IPS-NIHi11 (cell line): ENCODE measurements at regions not wholly inside any gene's neighbourhood (a gene's known extent, or its start where the extent isn't known, plus 50 kb on each side); places are given as distances from the start of the nearest gene placed in this dataset.

Source experiments
- DNase-seq: peaks from one replicate; pipeline ENCODE4 v3.0.0; 2012; ENCODE audit warnings: mixed read lengths, low spot score

GRCh38 chr12:38556647-38557046, 240.1 kb downstream of the ALG10B start:
- no peak for DNase-seq

DNA sequence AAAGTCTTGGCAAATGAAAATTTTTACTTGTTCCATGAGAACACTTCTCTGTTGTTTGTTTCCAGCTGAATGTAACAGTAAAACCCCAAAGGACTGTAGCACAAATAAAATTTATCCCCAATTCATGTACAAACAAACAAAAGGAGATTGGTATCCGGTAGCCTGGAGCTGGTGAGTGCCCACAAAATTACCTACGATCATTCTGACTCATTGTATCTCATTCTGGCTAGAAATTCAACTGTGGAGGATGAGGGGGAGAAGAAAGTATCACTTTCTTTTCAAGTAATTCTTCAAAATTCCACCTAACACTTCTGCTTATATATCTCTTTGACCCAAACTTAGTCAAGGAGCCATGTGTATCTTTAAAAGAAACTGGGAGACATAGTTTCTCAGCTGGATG, 268.5 kb downstream of the ALG10B start:
- DNase-seq: no peak

DNA sequence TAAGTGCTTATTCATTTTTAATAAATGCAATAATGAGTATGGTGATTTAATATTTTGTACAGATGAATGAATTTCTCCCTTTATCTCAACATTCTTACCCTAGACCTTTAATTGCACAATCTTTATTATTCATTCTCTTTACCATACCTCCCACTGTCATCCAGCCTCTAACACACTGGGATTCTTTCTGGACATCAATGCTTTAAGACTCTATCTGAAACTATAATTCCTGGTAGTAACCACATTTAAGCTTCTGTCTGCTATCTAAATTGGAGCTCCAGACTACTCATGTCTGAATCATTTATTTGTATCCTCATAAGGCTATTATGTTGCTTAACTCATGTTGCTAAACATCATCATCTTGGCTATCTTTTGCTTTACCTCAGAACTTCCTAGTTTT, 270.2 kb downstream of the ALG10B start:
- DNase-seq: no peak

GRCh38 chr12:38587594-38587993, 271.0 kb downstream of the ALG10B start:
- no peak for DNase-seq

DNA sequence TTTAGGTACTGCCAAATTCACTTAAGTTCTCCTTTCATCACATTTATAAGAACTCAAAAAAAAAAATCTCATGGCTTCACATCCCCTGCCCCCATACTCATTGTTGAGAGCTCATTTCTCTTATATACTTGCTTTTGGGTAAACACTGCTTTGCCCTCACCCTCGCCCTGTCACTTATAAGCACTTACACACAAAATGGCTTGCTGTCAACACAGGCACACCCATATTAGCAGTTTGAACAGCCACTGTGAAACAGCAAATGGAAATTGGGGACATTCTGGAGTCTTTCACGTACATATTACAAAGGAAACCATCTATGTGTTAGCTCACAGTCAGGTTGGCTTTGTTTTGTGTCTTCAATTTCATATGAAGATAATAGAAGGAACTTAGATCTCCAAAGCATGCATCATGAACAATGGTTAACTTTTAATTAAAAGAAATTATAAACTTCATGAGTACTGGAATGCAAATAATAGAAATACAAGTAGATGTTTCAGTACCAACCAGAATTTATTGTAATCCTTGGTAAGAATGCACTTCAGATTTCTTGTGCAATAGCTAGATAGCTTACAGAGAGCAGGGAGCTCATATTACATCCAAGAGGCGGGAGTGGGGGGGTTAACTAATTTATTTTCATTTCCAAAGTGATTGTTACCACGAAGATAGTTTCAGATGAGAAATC, 272.2 kb downstream of the ALG10B start:
- DNase-seq: no peak

DNA sequence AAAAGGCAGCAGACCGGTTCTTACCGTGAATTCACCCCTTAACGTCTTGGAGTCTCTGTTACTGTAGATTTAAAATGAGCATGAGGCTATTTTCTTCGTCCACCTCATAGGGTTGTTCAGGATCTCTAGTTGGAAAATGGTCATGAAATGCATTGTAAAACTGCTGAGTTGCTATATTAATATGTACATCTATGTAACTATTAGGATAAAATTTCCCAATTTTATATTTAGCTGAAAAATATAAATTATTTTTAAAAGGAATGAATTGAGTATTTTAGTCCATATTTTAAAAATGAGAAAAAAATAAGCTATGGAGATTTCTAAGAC, 272.7 kb downstream of the ALG10B start:
- no peak for DNase-seq

GRCh38 chr12:38601949-38602348, 285.4 kb downstream of the ALG10B start:
- no peak for DNase-seq
